GM12878 (cell line): ENCODE measurements at regions not wholly inside any gene's neighbourhood (a gene's known extent, or its start where the extent isn't known, plus 50 kb on each side); places are given as distances from the start of the nearest gene placed in this dataset.

Source experiments
- ATAC-seq: fragments of 200-7000 bp; cut with Tn5 transposase; 3 replicates; pipeline ENCODE4 v1.9.1; 2020; ENCODE audit warnings: mild to moderate bottlenecking, moderate library complexity
- BruUV-seq: library from RNA; stranded (reverse); fragments of 400-500 nt; replicated peaks from 2 replicates; lab custom pipeline; 2021; lab: Mats Ljungman, UMichigan
- CTCF ChIA-PET: fragments of 300-600 bp; sonication (Branson Sonifier 250); formaldehyde crosslinking; extraction: SDS; loops from one replicate; lab custom pipeline; 2021; ENCODE audit warnings: inconsistent platforms; lab: Yijun Ruan, JAX
- POLR2A ChIA-PET: fragments of 350-600 bp; formaldehyde crosslinking; extraction: SDS; loops from one replicate; lab custom pipeline; 2021; ENCODE audit warnings: inconsistent platforms; lab: Charles Lee
- RAD21 ChIA-PET: fragments of 300-600 bp; sonication (Branson Sonifier 250); formaldehyde crosslinking; loops from one replicate; lab custom pipeline; 2023; ENCODE audit warnings: antibody characterized with exemption; ENCODE audit not compliant: unreplicated experiment; lab: Charles Lee
- SMC1A ChIA-PET: fragments of 300-600 bp; sonication (Branson Sonifier 250); formaldehyde crosslinking; loops from one replicate; lab custom pipeline; 2023; ENCODE audit not compliant: unreplicated experiment, uncharacterized antibody; lab: Charles Lee
- DNase-seq: peaks from one replicate; pipeline ENCODE4 v3.0.0-alpha.2; 2011; ENCODE audit warnings: low read depth, low spot score
- FAIRE-seq: peaks from 3 replicates; lab custom pipeline; 2011; peaks lifted over from hg19 to GRCh38; lab: Jason Lieb, UNC
- H2AFZ ChIP-seq: 2 replicates; pipeline ENCODE4 v1.6.0; 2011; ENCODE audit warnings: low read depth, low read length, control low read depth; ENCODE audit not compliant: control insufficient read depth
- H3K27ac ChIP-seq: 2 replicates; pipeline ENCODE4 v1.5.1; 2011; ENCODE audit warnings: control low read depth; ENCODE audit not compliant: control insufficient read depth, insufficient read depth
- H3K27me3 ChIP-seq, 2 experiments: replicated peaks in 1 of 2; 2 replicates each; pipeline versions ENCODE4 v1.6.0 to v1.6.1; 2011; ENCODE audit warnings: low read length in 1 of 2; ENCODE audit not compliant: control insufficient read depth in 2 of 2, insufficient read depth in 2 of 2
- H3K36me3 ChIP-seq, 2 experiments: 2 replicates each; pipeline ENCODE4 v1.5.1; 2011; ENCODE audit warnings: low read length in 1 of 2; ENCODE audit not compliant: control insufficient read depth in 2 of 2, insufficient read depth in 2 of 2
- H3K4me1 ChIP-seq: 2 replicates; pipeline ENCODE4 v1.6.1; 2011; ENCODE audit warnings: mild to moderate bottlenecking, low read length, moderate library complexity, mixed read lengths; ENCODE audit not compliant: control insufficient read depth, insufficient read depth
- H3K4me2 ChIP-seq: 2 replicates; pipeline ENCODE4 v1.6.0; 2011; ENCODE audit warnings: control low read depth; ENCODE audit not compliant: control insufficient read depth, insufficient read depth
- H3K4me3 ChIP-seq: fragments of 200-600 bp; sonication (generic); 2 replicates; pipeline ENCODE4 v1.5.1; 2016
- H3K79me2 ChIP-seq: 2 replicates; pipeline ENCODE4 v1.6.0; 2011; ENCODE audit warnings: low read length; ENCODE audit not compliant: control insufficient read depth, insufficient read depth
- H3K9ac ChIP-seq: 2 replicates; pipeline ENCODE4 v1.8.0; 2011; ENCODE audit warnings: low read length, control low read depth, mixed read lengths; ENCODE audit not compliant: control insufficient read depth, insufficient read depth
- H3K9me3 ChIP-seq: replicated peaks from 3 replicates; pipeline ENCODE4 v1.5.1; 2011; ENCODE audit warnings: mild to moderate bottlenecking, low read length; ENCODE audit not compliant: control insufficient read depth, insufficient read depth
- H4K20me1 ChIP-seq: 2 replicates; pipeline ENCODE4 v1.6.0; 2011; ENCODE audit not compliant: control insufficient read depth, insufficient read depth
- HDGF ChIP-seq: fragments of 450-650 bp; IDR thresholded peaks from 2 replicates; pipeline ENCODE4 v1.6.1; 2016; ENCODE audit warnings: antibody characterized with exemption
- RAD21 ChIP-seq: IDR thresholded peaks from 2 replicates; pipeline ENCODE4 v1.6.1; 2011; ENCODE audit warnings: mild to moderate bottlenecking, low read depth, low read length, moderate library complexity; ENCODE audit not compliant: insufficient read depth
- SMC3 ChIP-seq: IDR thresholded peaks from 2 replicates; pipeline ENCODE4 v1.6.1; 2011; ENCODE audit warnings: low read length, improper control_type of control experiment, borderline replicate concordance
- YY1 ChIP-seq: IDR thresholded peaks from 2 replicates; pipeline ENCODE4 v1.6.1; 2011; ENCODE audit warnings: low read depth, mild to moderate bottlenecking, low read length
- ZSCAN29 ChIP-seq: fragments of 450-650 bp; IDR thresholded peaks from 2 replicates; pipeline ENCODE4 v1.6.1; 2017; ENCODE audit warnings: mild to moderate bottlenecking, moderate library complexity
- WGBS: methylation state at CpG from one replicate; pipeline ENCODE4 v1.1.6; 2016; ENCODE audit warnings: low lambda C conversion rate; ENCODE audit not compliant: insufficient replicate concordance, insufficient coverage; ENCODE audit errors: missing lambda C conversion rate; 5-methylcytosine and 5-hydroxymethylcytosine counted together
- in situ Hi-C: fragments of 300-500 bp; cut with MboI; formaldehyde crosslinking; loops from 9 replicates; pipeline ENCODE4 v1.14.3; 2018; ENCODE audit warnings: mixed read lengths
- intact Hi-C: fragments of 100-400 bp; cut with micrococcal nuclease; formaldehyde crosslinking; loops from one replicate; pipeline ENCODE4 v1.14.2; 2022; ENCODE audit not compliant: unreplicated experiment
- TF ChIP-seq, protein P1 (sequence below), 3 experiments: IDR thresholded peaks in 2 of 3; conservative IDR thresholded peaks in 1 of 3; 2 replicates each; pipeline ENCODE4 v1.5.1; 2011; ENCODE audit warnings: low read depth in 3 of 3, low read length in 3 of 3, mild to moderate bottlenecking in 3 of 3, control low read depth in 2 of 3, moderate library complexity in 2 of 3, inconsistent platforms in 1 of 3, mixed read lengths in 1 of 3; ENCODE audit not compliant: control insufficient read depth in 2 of 3, insufficient read depth in 1 of 3; ENCODE audit errors: extremely low read depth in 1 of 3

DNA sequence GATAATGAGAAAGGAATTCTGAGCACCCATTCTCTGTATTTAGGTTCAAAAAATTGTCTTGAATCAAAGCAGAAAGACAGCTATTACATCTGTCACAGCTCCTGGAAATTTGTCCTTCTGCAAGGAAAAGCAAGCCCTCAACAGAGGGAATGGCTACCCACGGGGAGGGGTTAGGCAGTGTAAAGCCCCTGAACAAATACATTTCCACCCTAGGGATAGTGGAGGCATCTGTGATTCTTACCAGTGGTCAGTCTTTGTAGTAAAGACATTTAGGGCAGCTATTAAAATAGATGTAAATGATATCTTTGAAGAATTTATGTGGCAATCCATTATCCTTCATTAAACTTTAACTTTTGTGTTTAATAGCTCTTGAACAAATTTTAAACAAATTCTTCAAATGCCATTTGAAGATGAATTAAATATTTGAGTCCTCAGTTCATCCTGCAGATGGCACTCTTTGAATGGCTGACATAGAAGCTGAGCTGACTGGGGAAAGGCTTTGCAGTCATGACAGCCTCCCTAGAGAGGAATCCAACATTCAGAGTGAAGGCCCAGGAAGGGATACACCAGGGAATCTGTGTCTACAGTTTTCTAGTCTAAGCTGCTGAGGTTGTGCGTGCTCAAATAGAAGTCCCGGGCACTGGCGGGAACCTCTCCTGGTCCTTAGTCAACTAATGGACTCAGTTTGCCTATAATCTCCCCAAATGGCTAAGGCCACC, 359.7 kb upstream of the ROPN1 start:
- H3K79me2 ChIP-seq: no peaks in the 10 kb centered on the region
- H3K4me1 ChIP-seq: no peaks in the 10 kb centered on the region
- POLR2A ChIA-PET: no interaction called here
- no peaks in the 10 kb centered on the region for H3K36me3 ChIP-seq
- ATAC-seq: peak; percentile 45; the same call in 1 of the 3 replicates
- TF ChIP-seq, protein P1, sequence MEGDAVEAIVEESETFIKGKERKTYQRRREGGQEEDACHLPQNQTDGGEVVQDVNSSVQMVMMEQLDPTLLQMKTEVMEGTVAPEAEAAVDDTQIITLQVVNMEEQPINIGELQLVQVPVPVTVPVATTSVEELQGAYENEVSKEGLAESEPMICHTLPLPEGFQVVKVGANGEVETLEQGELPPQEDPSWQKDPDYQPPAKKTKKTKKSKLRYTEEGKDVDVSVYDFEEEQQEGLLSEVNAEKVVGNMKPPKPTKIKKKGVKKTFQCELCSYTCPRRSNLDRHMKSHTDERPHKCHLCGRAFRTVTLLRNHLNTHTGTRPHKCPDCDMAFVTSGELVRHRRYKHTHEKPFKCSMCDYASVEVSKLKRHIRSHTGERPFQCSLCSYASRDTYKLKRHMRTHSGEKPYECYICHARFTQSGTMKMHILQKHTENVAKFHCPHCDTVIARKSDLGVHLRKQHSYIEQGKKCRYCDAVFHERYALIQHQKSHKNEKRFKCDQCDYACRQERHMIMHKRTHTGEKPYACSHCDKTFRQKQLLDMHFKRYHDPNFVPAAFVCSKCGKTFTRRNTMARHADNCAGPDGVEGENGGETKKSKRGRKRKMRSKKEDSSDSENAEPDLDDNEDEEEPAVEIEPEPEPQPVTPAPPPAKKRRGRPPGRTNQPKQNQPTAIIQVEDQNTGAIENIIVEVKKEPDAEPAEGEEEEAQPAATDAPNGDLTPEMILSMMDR (IDR thresholded peaks at IDR 0.05 in 2 of 3, conservative IDR thresholded peaks at IDR 0.05 in 1 of 3; ENCODE audit: control insufficient read depth in 2 of 3, extremely low read depth in 1 of 3, insufficient read depth in 1 of 3, low read depth in 3 of 3, low read length in 3 of 3): peak; percentile 33 to 57 (median 44); a peak in 5 of 6 replicates
- TF ChIP-seq HDGF (no peak), RAD21 (peak; percentile 87), YY1 (peak; percentile 57; the same call in 1 of the 2 replicates), SMC3 (peak; percentile 82), ZSCAN29 (no peak)
- no peak overlapping the region for H3K4me2 ChIP-seq
- H3K9me3 ChIP-seq: no peaks in the 10 kb centered on the region
- no peak overlapping the region for H2AFZ ChIP-seq
- H3K9ac ChIP-seq: no peak overlapping the region
- CTCF ChIA-PET: interaction anchor here (0.6 to 8.7 kb wide), 22 partner anchors 8 to 628 kb away, joined by 3 to 138 read pairs (median 4); no protein-coding TSS in a partner anchor
- H3K27ac ChIP-seq: no peak overlapping the region
- WGBS: 56% methylated on average over 4 of the region's 4 CpGs
- in situ Hi-C loops: no loop called here
- DNase-seq: no peak
- FAIRE-seq: peak; percentile 57
- intact Hi-C loops: loop anchor here (1.0 kb wide), 2 partner anchors 117 to 199 kb away; no protein-coding TSS in a partner anchor
- RAD21 ChIA-PET: interaction anchor here (0.9 to 2.9 kb wide), 8 partner anchors 113 to 203 kb away, joined by 3 to 9 read pairs (median 4); no protein-coding TSS in a partner anchor
- H3K27me3 ChIP-seq: no peaks in the 10 kb centered on the region; a peak in 1 of 4 replicates
- no peaks in the 10 kb centered on the region for H4K20me1 ChIP-seq
- no peak overlapping the region for H3K4me3 ChIP-seq
- BruUV-seq: no TSS peak
- SMC1A ChIA-PET: interaction anchor here (0.7 to 5.4 kb wide), 12 partner anchors 101 to 335 kb away, joined by 3 to 28 read pairs (median 4); no protein-coding TSS in a partner anchor
